ENCODE measurements at regions not wholly inside any gene's neighbourhood (a gene's known extent, or its start where the extent isn't known, plus 50 kb on each side); places are given as distances from the start of the nearest gene placed in this dataset.
A peak's percentile ranks its signal among the peaks of the same experiment; 100 is the strongest.

DNA sequence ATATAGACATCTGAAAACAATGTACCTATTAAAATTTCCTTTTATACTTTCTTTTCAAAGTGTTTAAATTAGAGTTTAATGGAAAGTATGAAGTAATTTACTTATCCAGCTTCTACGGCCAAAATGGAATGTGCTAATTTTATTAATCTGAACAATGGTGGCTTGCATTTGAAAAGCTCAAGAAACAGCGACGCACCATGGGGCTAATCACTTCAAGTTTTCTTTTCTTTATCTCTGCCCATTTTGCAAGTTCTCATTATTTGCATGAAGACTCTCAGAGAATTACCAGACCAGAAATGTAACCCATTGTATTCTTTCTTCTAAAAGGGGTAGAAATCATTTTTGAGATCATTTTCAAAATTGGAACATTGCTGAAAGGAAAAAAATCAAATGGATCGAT is 204.0 kb upstream of the STARD13 start:
- Histone ChIP-seq H3K27me3 (ENCODE audit: control insufficient read depth, insufficient read depth, low read length) (no peaks in the 10 kb centered on the region), H3K36me3 (ENCODE audit: control insufficient read depth, insufficient read depth, low read length) (no peaks in the 10 kb centered on the region), H3K4me3 (ENCODE audit: low read depth, low read length) (no peak overlapping the region)
- DNase-seq (ENCODE audit: low read depth) = no peak
- TF ChIP-seq, protein P1, sequence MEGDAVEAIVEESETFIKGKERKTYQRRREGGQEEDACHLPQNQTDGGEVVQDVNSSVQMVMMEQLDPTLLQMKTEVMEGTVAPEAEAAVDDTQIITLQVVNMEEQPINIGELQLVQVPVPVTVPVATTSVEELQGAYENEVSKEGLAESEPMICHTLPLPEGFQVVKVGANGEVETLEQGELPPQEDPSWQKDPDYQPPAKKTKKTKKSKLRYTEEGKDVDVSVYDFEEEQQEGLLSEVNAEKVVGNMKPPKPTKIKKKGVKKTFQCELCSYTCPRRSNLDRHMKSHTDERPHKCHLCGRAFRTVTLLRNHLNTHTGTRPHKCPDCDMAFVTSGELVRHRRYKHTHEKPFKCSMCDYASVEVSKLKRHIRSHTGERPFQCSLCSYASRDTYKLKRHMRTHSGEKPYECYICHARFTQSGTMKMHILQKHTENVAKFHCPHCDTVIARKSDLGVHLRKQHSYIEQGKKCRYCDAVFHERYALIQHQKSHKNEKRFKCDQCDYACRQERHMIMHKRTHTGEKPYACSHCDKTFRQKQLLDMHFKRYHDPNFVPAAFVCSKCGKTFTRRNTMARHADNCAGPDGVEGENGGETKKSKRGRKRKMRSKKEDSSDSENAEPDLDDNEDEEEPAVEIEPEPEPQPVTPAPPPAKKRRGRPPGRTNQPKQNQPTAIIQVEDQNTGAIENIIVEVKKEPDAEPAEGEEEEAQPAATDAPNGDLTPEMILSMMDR (IDR thresholded peaks at IDR 0.05; ENCODE audit: insufficient read depth, low read depth, low read length) = no peak
- POLR2A ChIA-PET = no interaction called here
- CTCF ChIA-PET = interaction anchor here (1.0 kb wide), 1 partner anchor 74 kb away, joined by 3 read pairs; no protein-coding TSS in a partner anchor

GRCh38 chr13:33490461-33491327 is 205.1 kb upstream of the STARD13 start:
- no peak overlapping the region for H3K4me3 ChIP-seq (ENCODE audit: low read depth, low read length)
- no peak for DNase-seq (ENCODE audit: low read depth)
- POLR2A ChIA-PET = no interaction called here
- no peaks in the 10 kb centered on the region for H3K36me3 ChIP-seq (ENCODE audit: control insufficient read depth, insufficient read depth, low read length)
- CTCF ChIA-PET = interaction anchor here (0.5 kb wide), 1 partner anchor 43 kb away, joined by 4 read pairs; no protein-coding TSS in a partner anchor
- TF ChIP-seq, protein P1 (IDR thresholded peaks at IDR 0.05; ENCODE audit: insufficient read depth, low read depth, low read length) = no peak
- H3K27me3 ChIP-seq (ENCODE audit: control insufficient read depth, insufficient read depth, low read length) = no peaks in the 10 kb centered on the region

GRCh38 chr13:33493672-33494365 is 208.3 kb upstream of the STARD13 start:
- TF ChIP-seq, protein P1 (IDR thresholded peaks at IDR 0.05; ENCODE audit: insufficient read depth, low read depth, low read length) = no peak
- no peaks in the 10 kb centered on the region for H3K36me3 ChIP-seq (ENCODE audit: control insufficient read depth, insufficient read depth, low read length)
- no peak for DNase-seq (ENCODE audit: low read depth)
- CTCF ChIA-PET = interaction anchor here (1.2 kb wide), 1 partner anchor 906 kb away, joined by 3 read pairs; no protein-coding TSS in a partner anchor
- H3K27me3 ChIP-seq (ENCODE audit: control insufficient read depth, insufficient read depth, low read length) = no peaks in the 10 kb centered on the region
- POLR2A ChIA-PET = no interaction called here
- no peak overlapping the region for H3K4me3 ChIP-seq (ENCODE audit: low read depth, low read length)

GRCh38 chr13:33494596-33495204 is 209.1 kb upstream of the STARD13 start:
- DNase-seq (ENCODE audit: low read depth) = peak; percentile 46
- TF ChIP-seq, protein P1 (IDR thresholded peaks at IDR 0.05; ENCODE audit: insufficient read depth, low read depth, low read length) = no peak
- Histone ChIP-seq H3K4me3 (ENCODE audit: low read depth, low read length) (no peak overlapping the region), H3K36me3 (ENCODE audit: control insufficient read depth, insufficient read depth, low read length) (no peaks in the 10 kb centered on the region), H3K27me3 (ENCODE audit: control insufficient read depth, insufficient read depth, low read length) (no peaks in the 10 kb centered on the region)
- CTCF ChIA-PET = interaction anchor here (1.2 kb wide), 1 partner anchor 15 kb away, joined by 4 read pairs; no protein-coding TSS in a partner anchor
- POLR2A ChIA-PET = no interaction called here

DNA sequence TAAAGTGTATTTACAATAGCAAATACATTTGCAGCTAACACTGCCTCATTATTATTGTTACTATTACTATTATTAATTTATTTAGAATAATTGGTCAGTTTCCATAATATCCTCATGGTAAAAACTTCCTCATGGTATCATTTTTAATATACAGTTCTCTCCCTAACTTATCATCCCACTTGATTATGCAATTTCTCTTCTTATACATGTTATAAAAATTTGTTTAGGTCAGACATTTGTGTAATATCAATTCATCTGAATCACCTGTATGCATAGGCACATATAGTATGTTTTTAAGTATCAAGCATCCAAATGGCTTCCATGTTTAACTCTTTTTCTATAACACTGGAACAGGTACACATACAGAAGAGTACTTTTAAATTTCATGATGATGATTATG is 210.8 kb upstream of the STARD13 start:
- H3K4me3 ChIP-seq (ENCODE audit: low read depth, low read length) = no peak overlapping the region
- TF ChIP-seq, protein P1 (IDR thresholded peaks at IDR 0.05; ENCODE audit: insufficient read depth, low read depth, low read length) = no peak
- no peaks in the 10 kb centered on the region for H3K27me3 ChIP-seq (ENCODE audit: control insufficient read depth, insufficient read depth, low read length)
- CTCF ChIA-PET = no interaction called here
- POLR2A ChIA-PET = no interaction called here
- no peaks in the 10 kb centered on the region for H3K36me3 ChIP-seq (ENCODE audit: control insufficient read depth, insufficient read depth, low read length)
- DNase-seq (ENCODE audit: low read depth) = no peak

Measured in BJ (cell line).